HEK293 (cell line): ENCODE measurements at regions not wholly inside any gene's neighbourhood (a gene's known extent, or its start where the extent isn't known, plus 50 kb on each side); places are given as distances from the start of the nearest gene placed in this dataset.

Experiments
- BCL6B ChIP-seq: fragments of 450-650 bp; formaldehyde crosslinking; IDR thresholded peaks from 2 replicates; pipeline ENCODE4 v1.5.1; 2017; ENCODE audit warnings: missing biosample characterization, missing genetic modification characterization
- GFI1B ChIP-seq: fragments of 450-650 bp; formaldehyde crosslinking; IDR thresholded peaks from 2 replicates; pipeline ENCODE4 v1.5.1; 2016; ENCODE audit warnings: missing biosample characterization, missing genetic modification characterization
- GLIS1 ChIP-seq: fragments of 450-650 bp; formaldehyde crosslinking; IDR thresholded peaks from 2 replicates; pipeline ENCODE4 v1.5.1; 2016; ENCODE audit warnings: missing biosample characterization, missing genetic modification characterization
- GLIS2 ChIP-seq: fragments of 450-650 bp; formaldehyde crosslinking; IDR thresholded peaks from 2 replicates; pipeline ENCODE4 v1.5.1; 2016; ENCODE audit warnings: missing biosample characterization, missing genetic modification characterization
- HIC1 ChIP-seq: fragments of 450-650 bp; formaldehyde crosslinking; IDR thresholded peaks from 2 replicates; pipeline ENCODE4 v1.5.1; 2016; ENCODE audit warnings: missing biosample characterization, missing genetic modification characterization
- HOXD13 ChIP-seq: sonication (generic); formaldehyde crosslinking; IDR thresholded peaks from 2 replicates; pipeline ENCODE4 v1.8.0; 2022; ENCODE audit warnings: missing genetic modification reagents, borderline replicate concordance
- KLF8 ChIP-seq: fragments of 450-650 bp; formaldehyde crosslinking; IDR thresholded peaks from 2 replicates; pipeline ENCODE4 v1.5.1; 2016; ENCODE audit warnings: missing biosample characterization, missing genetic modification characterization
- PRDM10 ChIP-seq: fragments of 450-650 bp; formaldehyde crosslinking; IDR thresholded peaks from 2 replicates; pipeline ENCODE4 v1.5.1; 2016; ENCODE audit warnings: missing biosample characterization, missing genetic modification characterization
- SP3 ChIP-seq: fragments of 450-650 bp; formaldehyde crosslinking; IDR thresholded peaks from 2 replicates; pipeline ENCODE4 v1.5.1; 2016; ENCODE audit warnings: missing biosample characterization, missing genetic modification characterization
- ZBTB8A ChIP-seq: fragments of 450-650 bp; formaldehyde crosslinking; IDR thresholded peaks from 2 replicates; pipeline ENCODE4 v1.5.1; 2016; ENCODE audit warnings: missing biosample characterization, missing genetic modification characterization
- ZEB2 ChIP-seq: fragments of 450-650 bp; formaldehyde crosslinking; IDR thresholded peaks from 2 replicates; pipeline ENCODE4 v1.5.1; 2016; ENCODE audit warnings: missing biosample characterization, missing genetic modification characterization
- ZNF175 ChIP-seq: fragments of 450-650 bp; formaldehyde crosslinking; IDR thresholded peaks from 2 replicates; pipeline ENCODE4 v1.5.1; 2016; ENCODE audit warnings: missing biosample characterization, missing genetic modification characterization
- ZNF184 ChIP-seq: fragments of 450-650 bp; IDR thresholded peaks from 2 replicates; pipeline ENCODE4 v1.5.1; 2018; ENCODE audit warnings: missing biosample characterization, mild to moderate bottlenecking, missing genetic modification characterization
- ZNF2 ChIP-seq: fragments of 450-650 bp; formaldehyde crosslinking; IDR thresholded peaks from 2 replicates; pipeline ENCODE4 v1.5.1; 2016; ENCODE audit warnings: missing biosample characterization, missing genetic modification characterization
- ZNF239 ChIP-seq: fragments of 450-650 bp; formaldehyde crosslinking; IDR thresholded peaks from 2 replicates; pipeline ENCODE4 v1.5.1; 2016; ENCODE audit warnings: missing biosample characterization, missing genetic modification characterization
- ZNF311 ChIP-seq: fragments of 450-650 bp; formaldehyde crosslinking; IDR thresholded peaks from 2 replicates; pipeline ENCODE4 v1.5.1; 2017; ENCODE audit warnings: missing biosample characterization, missing genetic modification characterization, borderline replicate concordance
- ZNF366 ChIP-seq: fragments of 450-650 bp; formaldehyde crosslinking; conservative IDR thresholded peaks from 2 replicates; pipeline ENCODE4 v1.5.1; 2016; ENCODE audit warnings: missing biosample characterization, missing genetic modification characterization
- ZNF426 ChIP-seq: fragments of 450-650 bp; formaldehyde crosslinking; IDR thresholded peaks from 2 replicates; pipeline ENCODE4 v1.5.1; 2017; ENCODE audit warnings: missing biosample characterization, missing genetic modification characterization, mild to moderate bottlenecking, inconsistent platforms, moderate library complexity
- ZNF548 ChIP-seq: fragments of 450-650 bp; formaldehyde crosslinking; IDR thresholded peaks from 2 replicates; pipeline ENCODE4 v1.5.1; 2016; ENCODE audit warnings: missing biosample characterization, missing genetic modification characterization
- ZNF555 ChIP-seq: fragments of 450-650 bp; formaldehyde crosslinking; conservative IDR thresholded peaks from 2 replicates; pipeline ENCODE4 v1.5.1; 2017; ENCODE audit warnings: missing biosample characterization, mild to moderate bottlenecking, missing genetic modification characterization, inconsistent platforms
- ZNF596 ChIP-seq: fragments of 450-650 bp; IDR thresholded peaks from 2 replicates; pipeline ENCODE4 v1.5.0; 2018; ENCODE audit warnings: missing biosample characterization, mild to moderate bottlenecking, missing genetic modification characterization, moderate library complexity
- ZNF600 ChIP-seq: fragments of 450-650 bp; formaldehyde crosslinking; IDR thresholded peaks from 2 replicates; pipeline ENCODE4 v1.5.1; 2016; ENCODE audit warnings: missing biosample characterization, missing genetic modification characterization
- ZNF621 ChIP-seq: fragments of 450-650 bp; formaldehyde crosslinking; IDR thresholded peaks from 2 replicates; pipeline ENCODE4 v1.5.1; 2017; ENCODE audit warnings: missing biosample characterization, missing genetic modification characterization
- ZNF654 ChIP-seq: fragments of 450-650 bp; formaldehyde crosslinking; IDR thresholded peaks from 2 replicates; pipeline ENCODE4 v1.5.1; 2016; ENCODE audit warnings: low read depth, missing biosample characterization, missing genetic modification characterization
- ZNF658 ChIP-seq: fragments of 450-650 bp; formaldehyde crosslinking; IDR thresholded peaks from 2 replicates; pipeline ENCODE4; 2016; ENCODE audit warnings: missing biosample characterization, missing genetic modification characterization
- ZXDB ChIP-seq: fragments of 450-650 bp; formaldehyde crosslinking; IDR thresholded peaks from 2 replicates; pipeline ENCODE4 v1.5.1; 2016; ENCODE audit warnings: missing biosample characterization, missing genetic modification characterization
- TF ChIP-seq, protein P1 (sequence below): fragments of 450-650 bp; formaldehyde crosslinking; IDR thresholded peaks from 2 replicates; pipeline ENCODE4 v1.5.1; 2016; ENCODE audit warnings: missing biosample characterization, missing genetic modification characterization, low read depth
- TF ChIP-seq, protein P2 (sequence below): fragments of 450-650 bp; formaldehyde crosslinking; IDR thresholded peaks from 2 replicates; pipeline ENCODE4 v1.5.1; 2016; ENCODE audit warnings: missing biosample characterization, missing genetic modification characterization, low read depth
- TF ChIP-seq, protein P3 (sequence below): fragments of 450-650 bp; formaldehyde crosslinking; IDR thresholded peaks from 2 replicates; pipeline ENCODE4 v1.5.1; 2016; ENCODE audit warnings: missing biosample characterization, missing genetic modification characterization, borderline replicate concordance

DNA sequence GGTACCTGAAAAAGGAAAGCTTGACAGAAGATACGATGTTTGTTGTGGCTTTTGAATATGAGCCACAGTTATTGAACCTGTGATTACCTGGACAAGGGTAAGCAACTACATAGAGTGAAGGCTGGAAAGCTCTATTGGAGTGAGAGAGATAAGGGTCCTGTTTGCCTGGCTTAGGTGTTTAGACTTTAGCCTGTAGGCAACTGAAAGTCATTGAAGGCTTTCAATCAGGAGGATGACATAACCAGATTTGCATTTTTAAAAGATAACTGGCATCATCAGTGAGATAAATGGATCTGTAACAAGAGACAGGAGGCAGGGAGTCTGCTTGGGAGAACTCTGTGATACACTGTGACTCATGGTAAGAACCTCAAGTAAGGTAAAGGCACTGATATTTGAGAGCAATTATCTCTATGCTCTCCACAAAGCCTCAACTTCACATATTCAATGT, 128.9 kb upstream of the SOX5 start (continued):
- TF ChIP-seq GFI1B (tag by site-specific recombination) (peak; percentile 79; the same call in 1 of the 2 replicates), SP3 (tag by site-specific recombination) (peak; percentile 46; the same call in 1 of the 2 replicates), BCL6B (tag by site-specific recombination) (no peak), ZNF426 (tag by site-specific recombination) (no peak), ZNF555 (tag by site-specific recombination) (no peak), ZNF621 (tag by site-specific recombination) (no peak), ZNF366 (peak; percentile 81), PRDM10 (peak; percentile 40; the same call in 1 of the 2 replicates), ZNF600 (tag by site-specific recombination) (peak; percentile 67; the same call in 1 of the 2 replicates), HOXD13 (no peak), HIC1 (tag by site-specific recombination) (peak; percentile 85), ZNF596 (tag by site-specific recombination) (peak; percentile 8; the same call in 1 of the 2 replicates), ZNF548 (tag by site-specific recombination) (no peak), ZEB2 (peak; percentile 85), ZNF175 (tag by site-specific recombination) (no peak), ZNF2 (tag by site-specific recombination) (0 out of 2 replicates have a peak, but pooled peaks have one; percentile 20), ZBTB8A (no peak; the same call in 1 of the 2 replicates), ZNF239 (tag by site-specific recombination) (0 out of 2 replicates have a peak, but pooled peaks have one; percentile 48), ZNF654 (no peak), GLIS2 (tag by site-specific recombination) (no peak), ZXDB (peak; percentile 60), ZNF311 (tag by site-specific recombination) (no peak), ZNF184 (0 out of 2 replicates have a peak, but pooled peaks have one; percentile 17), GLIS1 (tag by site-specific recombination) (peak; percentile 31; the same call in 1 of the 2 replicates), KLF8 (peak; percentile 74), ZNF658 (no peak)
- TF ChIP-seq, protein P1, sequence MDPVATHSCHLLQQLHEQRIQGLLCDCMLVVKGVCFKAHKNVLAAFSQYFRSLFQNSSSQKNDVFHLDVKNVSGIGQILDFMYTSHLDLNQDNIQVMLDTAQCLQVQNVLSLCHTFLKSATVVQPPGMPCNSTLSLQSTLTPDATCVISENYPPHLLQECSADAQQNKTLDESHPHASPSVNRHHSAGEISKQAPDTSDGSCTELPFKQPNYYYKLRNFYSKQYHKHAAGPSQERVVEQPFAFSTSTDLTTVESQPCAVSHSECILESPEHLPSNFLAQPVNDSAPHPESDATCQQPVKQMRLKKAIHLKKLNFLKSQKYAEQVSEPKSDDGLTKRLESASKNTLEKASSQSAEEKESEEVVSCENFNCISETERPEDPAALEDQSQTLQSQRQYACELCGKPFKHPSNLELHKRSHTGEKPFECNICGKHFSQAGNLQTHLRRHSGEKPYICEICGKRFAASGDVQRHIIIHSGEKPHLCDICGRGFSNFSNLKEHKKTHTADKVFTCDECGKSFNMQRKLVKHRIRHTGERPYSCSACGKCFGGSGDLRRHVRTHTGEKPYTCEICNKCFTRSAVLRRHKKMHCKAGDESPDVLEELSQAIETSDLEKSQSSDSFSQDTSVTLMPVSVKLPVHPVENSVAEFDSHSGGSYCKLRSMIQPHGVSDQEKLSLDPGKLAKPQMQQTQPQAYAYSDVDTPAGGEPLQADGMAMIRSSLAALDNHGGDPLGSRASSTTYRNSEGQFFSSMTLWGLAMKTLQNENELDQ (tag by site-specific recombination): no peak
- TF ChIP-seq, protein P2, sequence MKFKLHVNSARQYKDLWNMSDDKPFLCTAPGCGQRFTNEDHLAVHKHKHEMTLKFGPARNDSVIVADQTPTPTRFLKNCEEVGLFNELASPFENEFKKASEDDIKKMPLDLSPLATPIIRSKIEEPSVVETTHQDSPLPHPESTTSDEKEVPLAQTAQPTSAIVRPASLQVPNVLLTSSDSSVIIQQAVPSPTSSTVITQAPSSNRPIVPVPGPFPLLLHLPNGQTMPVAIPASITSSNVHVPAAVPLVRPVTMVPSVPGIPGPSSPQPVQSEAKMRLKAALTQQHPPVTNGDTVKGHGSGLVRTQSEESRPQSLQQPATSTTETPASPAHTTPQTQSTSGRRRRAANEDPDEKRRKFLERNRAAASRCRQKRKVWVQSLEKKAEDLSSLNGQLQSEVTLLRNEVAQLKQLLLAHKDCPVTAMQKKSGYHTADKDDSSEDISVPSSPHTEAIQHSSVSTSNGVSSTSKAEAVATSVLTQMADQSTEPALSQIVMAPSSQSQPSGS (tag by site-specific recombination): peak; percentile 78
- TF ChIP-seq, protein P3, sequence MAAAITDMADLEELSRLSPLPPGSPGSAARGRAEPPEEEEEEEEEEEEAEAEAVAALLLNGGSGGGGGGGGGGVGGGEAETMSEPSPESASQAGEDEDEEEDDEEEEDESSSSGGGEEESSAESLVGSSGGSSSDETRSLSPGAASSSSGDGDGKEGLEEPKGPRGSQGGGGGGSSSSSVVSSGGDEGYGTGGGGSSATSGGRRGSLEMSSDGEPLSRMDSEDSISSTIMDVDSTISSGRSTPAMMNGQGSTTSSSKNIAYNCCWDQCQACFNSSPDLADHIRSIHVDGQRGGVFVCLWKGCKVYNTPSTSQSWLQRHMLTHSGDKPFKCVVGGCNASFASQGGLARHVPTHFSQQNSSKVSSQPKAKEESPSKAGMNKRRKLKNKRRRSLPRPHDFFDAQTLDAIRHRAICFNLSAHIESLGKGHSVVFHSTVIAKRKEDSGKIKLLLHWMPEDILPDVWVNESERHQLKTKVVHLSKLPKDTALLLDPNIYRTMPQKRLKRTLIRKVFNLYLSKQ (tag by site-specific recombination): no peak
